ENCODE measurements at regions not wholly inside any gene's neighbourhood (a gene's known extent, or its start where the extent isn't known, plus 50 kb on each side); places are given as distances from the start of the nearest gene placed in this dataset.

GRCh38 chr5:117039035-117039434 lies 464.4 kb upstream of the SEMA6A start:
- TF ChIP-seq, protein P1, sequence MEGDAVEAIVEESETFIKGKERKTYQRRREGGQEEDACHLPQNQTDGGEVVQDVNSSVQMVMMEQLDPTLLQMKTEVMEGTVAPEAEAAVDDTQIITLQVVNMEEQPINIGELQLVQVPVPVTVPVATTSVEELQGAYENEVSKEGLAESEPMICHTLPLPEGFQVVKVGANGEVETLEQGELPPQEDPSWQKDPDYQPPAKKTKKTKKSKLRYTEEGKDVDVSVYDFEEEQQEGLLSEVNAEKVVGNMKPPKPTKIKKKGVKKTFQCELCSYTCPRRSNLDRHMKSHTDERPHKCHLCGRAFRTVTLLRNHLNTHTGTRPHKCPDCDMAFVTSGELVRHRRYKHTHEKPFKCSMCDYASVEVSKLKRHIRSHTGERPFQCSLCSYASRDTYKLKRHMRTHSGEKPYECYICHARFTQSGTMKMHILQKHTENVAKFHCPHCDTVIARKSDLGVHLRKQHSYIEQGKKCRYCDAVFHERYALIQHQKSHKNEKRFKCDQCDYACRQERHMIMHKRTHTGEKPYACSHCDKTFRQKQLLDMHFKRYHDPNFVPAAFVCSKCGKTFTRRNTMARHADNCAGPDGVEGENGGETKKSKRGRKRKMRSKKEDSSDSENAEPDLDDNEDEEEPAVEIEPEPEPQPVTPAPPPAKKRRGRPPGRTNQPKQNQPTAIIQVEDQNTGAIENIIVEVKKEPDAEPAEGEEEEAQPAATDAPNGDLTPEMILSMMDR (conservative IDR thresholded peaks at IDR 0.05; ENCODE audit: low read depth, low read length) = no peak
- no peak for DNase-seq (ENCODE audit: low read depth)
- no peak overlapping the region for H3K4me3 ChIP-seq (ENCODE audit: low read depth, low read length)

DNA sequence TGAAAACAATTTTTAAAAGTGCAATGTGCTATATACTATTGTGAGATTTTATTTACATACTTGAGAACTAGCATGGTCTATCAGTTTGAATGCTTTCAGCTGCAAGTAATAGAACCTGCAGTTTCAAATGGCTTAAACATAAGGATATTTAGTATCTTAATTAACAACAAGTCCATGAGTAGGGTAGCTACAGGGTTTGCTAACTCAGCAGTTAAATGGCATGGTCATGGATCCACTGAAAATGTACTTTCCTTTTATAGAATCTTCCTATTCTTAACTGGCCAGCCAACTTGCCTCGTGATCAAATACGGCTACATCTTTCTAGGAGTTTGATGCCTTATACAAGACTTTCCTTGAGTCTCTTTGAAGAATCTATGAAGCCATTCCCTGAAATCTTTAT lies 452.8 kb upstream of the SEMA6A start:
- H3K4me3 ChIP-seq (ENCODE audit: low read depth, low read length) = no peak overlapping the region
- TF ChIP-seq, protein P1 (conservative IDR thresholded peaks at IDR 0.05; ENCODE audit: low read depth, low read length) = no peak
- DNase-seq (ENCODE audit: low read depth) = no peak

GRCh38 chr5:117020999-117021398 lies 446.4 kb upstream of the SEMA6A start:
- DNase-seq (ENCODE audit: low read depth) = no peak
- TF ChIP-seq, protein P1 (conservative IDR thresholded peaks at IDR 0.05; ENCODE audit: low read depth, low read length) = no peak
- no peak overlapping the region for H3K4me3 ChIP-seq (ENCODE audit: low read depth, low read length)

GRCh38 chr5:117013280-117013877 lies 438.8 kb upstream of the SEMA6A start:
- H3K4me3 ChIP-seq (ENCODE audit: low read depth, low read length) = no peak overlapping the region
- no peak for DNase-seq (ENCODE audit: low read depth)
- TF ChIP-seq, protein P1 (conservative IDR thresholded peaks at IDR 0.05; ENCODE audit: low read depth, low read length) = no peak

GRCh38 chr5:117010574-117010973 lies 436.0 kb upstream of the SEMA6A start:
- no peak overlapping the region for H3K4me3 ChIP-seq (ENCODE audit: low read depth, low read length)
- TF ChIP-seq, protein P1 (conservative IDR thresholded peaks at IDR 0.05; ENCODE audit: low read depth, low read length) = no peak
- DNase-seq (ENCODE audit: low read depth) = no peak

DNA sequence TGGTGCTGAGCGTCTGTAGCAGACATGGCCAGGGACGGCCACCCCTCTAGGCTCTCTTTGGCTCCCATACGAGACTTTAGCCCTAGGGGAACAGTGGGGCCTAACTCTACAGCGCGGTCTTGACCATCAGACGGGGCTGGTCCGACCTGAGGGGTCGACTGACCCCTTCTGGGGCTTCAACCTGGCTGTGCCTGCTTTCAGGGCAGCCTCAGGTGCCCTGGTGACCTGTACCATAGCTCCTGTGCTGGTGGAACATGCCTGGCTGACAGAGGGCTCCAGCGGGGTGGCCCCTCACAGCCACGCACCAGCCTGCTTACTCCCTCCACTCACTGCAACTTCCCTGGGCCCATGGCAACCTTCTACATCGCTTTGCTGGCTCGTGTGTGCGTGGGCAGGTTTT lies 423.4 kb upstream of the SEMA6A start:
- no peak for DNase-seq (ENCODE audit: low read depth)
- no peak overlapping the region for H3K4me3 ChIP-seq (ENCODE audit: low read depth, low read length)
- TF ChIP-seq, protein P1 (conservative IDR thresholded peaks at IDR 0.05; ENCODE audit: low read depth, low read length) = no peak

DNA sequence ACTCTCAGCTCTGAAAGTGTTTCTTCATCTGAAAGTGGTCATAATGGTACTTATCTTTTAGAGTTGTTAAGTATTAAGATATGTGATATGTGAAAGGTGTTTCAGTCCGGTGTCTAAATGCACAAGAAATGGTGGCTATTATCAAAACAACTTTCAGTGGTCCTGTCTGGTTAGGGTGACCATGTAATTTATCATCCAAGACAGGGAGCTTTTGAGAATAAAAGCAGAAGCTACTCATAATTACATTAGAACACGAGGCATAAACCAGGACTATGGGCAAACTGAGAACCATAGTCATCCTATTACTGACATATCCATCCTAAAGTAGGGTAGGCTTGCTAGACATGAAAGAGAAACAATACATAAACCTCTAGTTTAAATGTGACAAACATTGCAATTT lies 418.1 kb upstream of the SEMA6A start:
- TF ChIP-seq, protein P1 (conservative IDR thresholded peaks at IDR 0.05; ENCODE audit: low read depth, low read length) = no peak
- no peak for DNase-seq (ENCODE audit: low read depth)
- H3K4me3 ChIP-seq (ENCODE audit: low read depth, low read length) = no peak overlapping the region
